Body of pancreas (tissue), 4 donors: ENCODE measurements at regions not wholly inside any gene's neighbourhood (a gene's known extent, or its start where the extent isn't known, plus 50 kb on each side); places are given as distances from the start of the nearest gene placed in this dataset.

ENCODE experiments used
- POLR2A ChIP-seq, 3 donors: fragments of 450-650 bp; IDR thresholded peaks; one replicate each; pipeline ENCODE4 v1.6.1; 2016; ENCODE audit warnings: antibody characterized with exemption in 3 of 3, mild to moderate bottlenecking in 2 of 3
- TF ChIP-seq, protein P1 (sequence below), 7 experiments: fragments of 450-650 bp in 4 of 7; fragments of 200-600 bp in 3 of 7; sonication (generic) in 3 of 7; IDR thresholded peaks; one replicate each; pipeline ENCODE4 v1.5.1; 2016 to 2019; ENCODE audit warnings: antibody characterized with exemption in 7 of 7

GRCh38 chr11:121766166-121766565 is 313.4 kb upstream of the SORL1-AS1 start:
- TF ChIP-seq, protein P1, sequence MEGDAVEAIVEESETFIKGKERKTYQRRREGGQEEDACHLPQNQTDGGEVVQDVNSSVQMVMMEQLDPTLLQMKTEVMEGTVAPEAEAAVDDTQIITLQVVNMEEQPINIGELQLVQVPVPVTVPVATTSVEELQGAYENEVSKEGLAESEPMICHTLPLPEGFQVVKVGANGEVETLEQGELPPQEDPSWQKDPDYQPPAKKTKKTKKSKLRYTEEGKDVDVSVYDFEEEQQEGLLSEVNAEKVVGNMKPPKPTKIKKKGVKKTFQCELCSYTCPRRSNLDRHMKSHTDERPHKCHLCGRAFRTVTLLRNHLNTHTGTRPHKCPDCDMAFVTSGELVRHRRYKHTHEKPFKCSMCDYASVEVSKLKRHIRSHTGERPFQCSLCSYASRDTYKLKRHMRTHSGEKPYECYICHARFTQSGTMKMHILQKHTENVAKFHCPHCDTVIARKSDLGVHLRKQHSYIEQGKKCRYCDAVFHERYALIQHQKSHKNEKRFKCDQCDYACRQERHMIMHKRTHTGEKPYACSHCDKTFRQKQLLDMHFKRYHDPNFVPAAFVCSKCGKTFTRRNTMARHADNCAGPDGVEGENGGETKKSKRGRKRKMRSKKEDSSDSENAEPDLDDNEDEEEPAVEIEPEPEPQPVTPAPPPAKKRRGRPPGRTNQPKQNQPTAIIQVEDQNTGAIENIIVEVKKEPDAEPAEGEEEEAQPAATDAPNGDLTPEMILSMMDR (IDR thresholded peaks at IDR 0.05), result no peak
- TF ChIP-seq POLR2A (IDR thresholded peaks at IDR 0.05), result no peak
